ENCODE measurements at regions not wholly inside any gene's neighbourhood (a gene's known extent, or its start where the extent isn't known, plus 50 kb on each side); places are given as distances from the start of the nearest gene placed in this dataset.

DNA sequence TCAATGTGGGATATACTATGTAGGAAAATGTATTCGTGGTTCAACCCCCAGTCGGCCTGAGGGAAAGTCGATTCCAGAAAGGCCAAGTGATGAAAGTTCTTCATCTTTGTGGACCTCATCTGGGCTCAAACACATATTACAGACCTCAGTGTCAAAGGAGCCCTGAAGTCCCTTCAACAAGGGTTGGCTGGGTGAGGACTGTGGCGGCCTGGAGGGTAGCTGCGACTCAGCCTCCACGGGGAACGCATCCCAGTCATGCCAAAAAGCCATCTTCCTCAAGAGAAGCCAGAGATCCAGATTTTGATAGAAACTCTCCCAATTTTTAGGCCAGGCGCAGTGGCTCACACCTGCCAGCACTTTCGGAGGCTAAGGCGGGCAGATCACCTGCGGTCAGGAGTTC lies 158.6 kb upstream of the PTPN1 start:
- no peak for DNase-seq
- H3K27ac ChIP-seq (ENCODE audit: low read length) = no peak overlapping the region
- no CpG with 5 or more reads among the region's 11 CpGs for WGBS (ENCODE audit: insufficient coverage, low lambda C conversion rate)
- H3K4me1 ChIP-seq (ENCODE audit: control insufficient read depth, insufficient read depth, low read length) = peaks cover 14% of the 10 kb centered on the region
- H3K9me3 ChIP-seq (ENCODE audit: control insufficient read depth, low read depth, low read length) = no peaks in the 10 kb centered on the region
- H3K36me3 ChIP-seq (ENCODE audit: control insufficient read depth, insufficient read depth, low read length) = no peaks in the 10 kb centered on the region
- H3K4me3 ChIP-seq (ENCODE audit: low read length) = no peak overlapping the region
- H3K27me3 ChIP-seq (ENCODE audit: control insufficient read depth, insufficient read depth, low read length) = no peaks in the 10 kb centered on the region

DNA sequence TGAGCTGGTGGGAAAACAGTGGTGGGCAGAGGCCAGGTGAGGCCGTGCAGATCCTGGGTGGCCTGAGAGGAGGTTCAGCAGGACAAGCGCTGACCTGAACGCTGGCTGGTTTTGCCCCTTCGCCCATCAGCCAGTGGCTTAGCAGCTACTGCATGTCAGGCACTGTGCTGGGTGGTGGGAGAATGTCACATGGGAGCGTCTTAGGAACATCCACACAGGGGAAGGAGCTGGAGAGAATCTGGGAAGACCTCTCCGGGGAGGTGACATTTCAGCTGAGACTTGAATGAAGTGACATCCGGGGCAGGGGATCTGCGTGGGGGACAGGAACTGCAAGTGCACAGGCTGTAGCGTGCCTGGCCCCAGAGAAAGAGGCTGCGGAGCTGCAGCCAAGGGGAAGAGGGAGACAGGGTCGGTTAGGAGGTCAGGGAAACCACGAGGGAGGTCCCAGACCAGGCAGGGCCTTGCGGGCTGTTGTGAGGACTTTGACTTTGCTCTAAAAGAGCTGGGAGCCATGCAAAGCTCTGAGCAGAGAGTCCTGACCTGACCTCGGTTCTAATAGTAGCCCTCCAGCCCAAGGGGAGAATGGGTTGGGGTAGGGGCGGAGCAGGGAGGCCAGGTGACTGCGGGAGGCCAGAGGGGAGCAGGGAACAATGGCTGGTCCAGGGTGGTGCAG lies 156.8 kb upstream of the PTPN1 start:
- no peaks in the 10 kb centered on the region for H3K27me3 ChIP-seq (ENCODE audit: control insufficient read depth, insufficient read depth, low read length)
- no peaks in the 10 kb centered on the region for H3K9me3 ChIP-seq (ENCODE audit: control insufficient read depth, low read depth, low read length)
- H3K36me3 ChIP-seq (ENCODE audit: control insufficient read depth, insufficient read depth, low read length) = no peaks in the 10 kb centered on the region
- H3K4me1 ChIP-seq (ENCODE audit: control insufficient read depth, insufficient read depth, low read length) = peaks cover 14% of the 10 kb centered on the region
- H3K4me3 ChIP-seq (ENCODE audit: low read length) = no peak overlapping the region
- 62% methylated on average over 2 of the region's 16 CpGs for whole genome bisulfite sequencing (ENCODE audit: insufficient coverage, low lambda C conversion rate)
- H3K27ac ChIP-seq (ENCODE audit: low read length) = no peak overlapping the region
- DNase-seq = peak in 1 of 2 donors; percentile 46

DNA sequence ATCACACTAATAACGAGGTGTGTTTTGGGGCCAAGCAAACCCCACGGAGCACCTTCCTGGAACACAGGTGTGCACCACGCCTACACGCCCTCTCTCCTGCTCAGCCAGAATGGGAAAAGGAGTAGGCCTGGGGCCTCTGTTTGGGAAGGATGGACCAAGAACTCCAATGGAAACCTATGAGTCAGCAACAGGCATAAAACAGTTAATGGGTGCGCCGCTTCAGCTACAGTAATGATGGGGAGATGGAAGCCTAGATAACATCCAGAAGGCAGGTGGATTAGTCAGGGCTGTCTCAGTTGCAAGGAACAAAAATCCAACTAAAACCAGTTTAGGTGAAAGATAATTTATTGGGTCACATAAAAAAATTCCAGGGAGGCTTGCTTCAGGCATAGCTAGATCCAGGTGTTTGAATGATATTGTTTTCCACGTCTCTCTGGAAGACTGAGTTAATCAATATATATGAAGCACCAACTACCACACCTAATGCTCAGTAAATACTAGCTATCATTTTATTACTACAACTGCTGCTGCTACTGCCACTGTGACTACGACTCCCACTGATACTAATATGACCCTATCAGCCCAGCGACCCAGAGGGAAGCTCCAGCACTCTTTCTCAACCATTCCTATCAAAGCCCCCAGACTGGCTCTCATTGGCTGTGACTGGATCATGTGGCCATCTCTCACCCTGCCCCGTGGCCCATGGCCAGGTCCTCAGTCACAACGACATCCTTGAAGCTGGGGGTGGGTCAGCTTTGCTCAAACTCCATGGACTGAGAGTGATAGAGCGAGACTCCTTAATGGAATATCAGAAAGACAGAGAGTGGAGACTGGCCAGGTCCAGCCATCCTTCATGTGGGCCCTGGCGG lies 155.2 kb upstream of the PTPN1 start:
- WGBS (ENCODE audit: insufficient coverage, low lambda C conversion rate) = no CpG with 5 or more reads among the region's 13 CpGs
- Histone ChIP-seq H3K27ac (ENCODE audit: low read length) (no peak overlapping the region), H3K4me3 (ENCODE audit: low read length) (no peak overlapping the region), H3K9me3 (ENCODE audit: control insufficient read depth, low read depth, low read length) (no peaks in the 10 kb centered on the region), H3K4me1 (ENCODE audit: control insufficient read depth, insufficient read depth, low read length) (peaks cover 22% of the 10 kb centered on the region), H3K36me3 (ENCODE audit: control insufficient read depth, insufficient read depth, low read length) (no peaks in the 10 kb centered on the region), H3K27me3 (ENCODE audit: control insufficient read depth, insufficient read depth, low read length) (no peaks in the 10 kb centered on the region)
- DNase-seq = peak in 1 of 2 donors; percentile 45

DNA sequence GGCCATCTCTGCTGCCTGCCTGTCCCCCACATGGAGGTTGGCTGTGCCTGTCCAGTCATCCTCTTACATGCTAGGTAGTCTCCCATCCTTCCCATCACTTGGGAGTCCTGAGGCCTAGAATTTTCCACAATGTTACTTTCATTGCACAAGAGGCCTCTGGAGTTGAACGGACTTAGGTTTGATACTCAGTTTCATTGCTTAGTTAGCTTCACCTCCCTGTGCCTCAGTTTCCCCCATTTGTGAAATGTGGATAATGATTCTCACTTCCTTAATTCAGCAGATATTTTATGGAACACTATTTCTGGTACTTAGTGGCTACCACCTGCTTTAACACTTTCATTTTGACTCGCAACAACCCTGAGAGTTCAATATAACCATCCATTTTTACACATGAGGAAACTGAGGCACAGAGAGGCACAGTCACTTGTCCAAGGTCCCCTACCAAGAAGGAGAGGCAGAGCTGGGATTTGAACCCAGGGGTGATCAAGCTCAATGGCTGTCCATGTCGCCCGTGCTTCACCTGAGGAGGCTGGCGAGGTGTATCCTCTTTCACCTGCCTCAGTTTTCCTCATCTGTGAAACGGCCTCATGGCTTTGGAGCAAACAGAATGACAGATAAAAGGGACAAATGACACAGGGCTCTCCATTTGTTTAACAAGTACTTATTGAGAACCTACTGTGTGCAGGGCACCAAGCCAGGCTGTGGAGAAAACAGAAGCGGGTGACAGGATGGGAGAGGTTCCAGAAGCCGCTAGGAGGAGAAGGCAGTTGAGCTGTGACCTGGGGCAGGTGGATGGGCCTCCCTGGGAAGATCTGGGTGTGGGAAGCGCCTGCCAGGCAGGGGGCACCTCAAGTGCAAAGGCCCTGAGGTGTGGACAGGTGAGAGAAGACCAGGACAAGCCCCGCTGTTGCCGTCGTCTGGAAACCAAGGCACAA lies 154.3 kb upstream of the PTPN1 start:
- WGBS (ENCODE audit: insufficient coverage, low lambda C conversion rate) = no CpG with 5 or more reads among the region's 12 CpGs
- DNase-seq = no peak
- Histone ChIP-seq H3K27me3 (ENCODE audit: control insufficient read depth, insufficient read depth, low read length) (no peaks in the 10 kb centered on the region), H3K4me1 (ENCODE audit: control insufficient read depth, insufficient read depth, low read length) (peaks cover 31% of the 10 kb centered on the region), H3K4me3 (ENCODE audit: low read length) (no peak overlapping the region), H3K9me3 (ENCODE audit: control insufficient read depth, low read depth, low read length) (no peaks in the 10 kb centered on the region), H3K27ac (ENCODE audit: low read length) (no peak overlapping the region), H3K36me3 (ENCODE audit: control insufficient read depth, insufficient read depth, low read length) (no peaks in the 10 kb centered on the region)

DNA sequence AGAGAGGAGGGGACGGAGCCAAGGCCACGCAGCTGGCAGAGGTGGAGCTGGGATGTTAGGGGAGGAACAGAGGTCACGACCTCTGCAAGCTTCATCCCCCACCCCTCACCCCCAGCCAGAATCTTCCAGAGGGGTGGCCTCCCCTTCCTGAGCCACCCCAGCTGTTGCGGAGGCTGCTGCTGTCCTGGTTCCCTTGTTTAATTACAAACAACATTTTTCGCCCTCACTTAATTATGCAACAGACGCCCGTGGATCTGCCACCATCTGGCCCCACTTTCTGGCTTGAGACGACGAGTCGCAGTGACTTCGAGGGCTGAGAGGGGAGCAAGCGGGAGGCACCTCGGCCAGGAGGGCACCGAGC lies 153.7 kb upstream of the PTPN1 start:
- Histone ChIP-seq H3K36me3 (ENCODE audit: control insufficient read depth, insufficient read depth, low read length) (no peaks in the 10 kb centered on the region), H3K27me3 (ENCODE audit: control insufficient read depth, insufficient read depth, low read length) (no peaks in the 10 kb centered on the region), H3K9me3 (ENCODE audit: control insufficient read depth, low read depth, low read length) (no peaks in the 10 kb centered on the region), H3K4me3 (ENCODE audit: low read length) (no peak overlapping the region), H3K27ac (ENCODE audit: low read length) (no peak overlapping the region), H3K4me1 (ENCODE audit: control insufficient read depth, insufficient read depth, low read length) (peaks cover 36% of the 10 kb centered on the region)
- DNase-seq = no peak
- no CpG with 5 or more reads among the region's 14 CpGs for WGBS (ENCODE audit: insufficient coverage, low lambda C conversion rate)

DNA sequence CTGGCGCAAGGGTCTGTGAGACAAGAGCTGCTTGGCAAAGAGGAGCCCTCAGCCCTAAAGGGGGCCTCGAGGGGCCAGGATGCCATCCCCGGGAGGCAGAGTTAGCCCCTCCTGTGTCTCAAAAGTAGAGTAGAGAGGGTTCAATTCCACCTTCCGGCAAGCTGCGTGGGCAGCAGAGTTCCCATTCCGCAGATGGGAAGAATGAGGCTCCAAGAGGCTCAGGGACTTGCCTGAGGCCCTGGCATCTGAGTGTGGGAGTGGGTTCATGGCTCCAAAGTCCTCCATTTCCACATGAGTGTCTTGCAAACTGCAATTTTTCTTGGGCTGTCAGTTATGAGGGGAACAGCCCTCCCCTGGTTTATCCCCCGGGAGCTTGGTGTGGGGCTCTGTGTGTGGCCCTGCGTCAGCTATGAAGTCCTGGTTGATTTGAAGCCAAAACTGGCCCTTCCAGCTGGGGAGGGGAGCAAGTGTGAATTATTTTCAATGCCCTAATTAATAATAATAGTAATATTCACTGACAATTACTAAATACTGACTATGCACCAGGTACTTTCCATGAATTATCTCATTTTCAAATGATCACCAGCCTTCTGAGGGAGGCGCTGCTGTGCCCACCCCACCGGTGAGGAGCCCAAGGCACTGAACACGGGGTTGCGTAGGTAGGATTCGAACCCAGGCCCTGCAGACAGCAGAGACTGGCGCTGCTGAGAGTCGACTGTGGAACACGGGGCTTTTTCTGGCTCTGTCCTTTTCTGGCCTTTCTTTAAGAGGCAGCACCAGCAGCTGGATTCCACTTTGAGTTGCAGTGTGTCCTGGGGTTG lies 153.0 kb upstream of the PTPN1 start:
- Histone ChIP-seq H3K9me3 (ENCODE audit: control insufficient read depth, low read depth, low read length) (no peaks in the 10 kb centered on the region), H3K27me3 (ENCODE audit: control insufficient read depth, insufficient read depth, low read length) (no peaks in the 10 kb centered on the region), H3K4me1 (ENCODE audit: control insufficient read depth, insufficient read depth, low read length) (peaks cover 37% of the 10 kb centered on the region), H3K27ac (ENCODE audit: low read length) (no peak overlapping the region), H3K4me3 (ENCODE audit: low read length) (no peak overlapping the region), H3K36me3 (ENCODE audit: control insufficient read depth, insufficient read depth, low read length) (no peaks in the 10 kb centered on the region)
- DNase-seq = no peak
- WGBS (ENCODE audit: insufficient coverage, low lambda C conversion rate) = no CpG with 5 or more reads among the region's 16 CpGs

DNA sequence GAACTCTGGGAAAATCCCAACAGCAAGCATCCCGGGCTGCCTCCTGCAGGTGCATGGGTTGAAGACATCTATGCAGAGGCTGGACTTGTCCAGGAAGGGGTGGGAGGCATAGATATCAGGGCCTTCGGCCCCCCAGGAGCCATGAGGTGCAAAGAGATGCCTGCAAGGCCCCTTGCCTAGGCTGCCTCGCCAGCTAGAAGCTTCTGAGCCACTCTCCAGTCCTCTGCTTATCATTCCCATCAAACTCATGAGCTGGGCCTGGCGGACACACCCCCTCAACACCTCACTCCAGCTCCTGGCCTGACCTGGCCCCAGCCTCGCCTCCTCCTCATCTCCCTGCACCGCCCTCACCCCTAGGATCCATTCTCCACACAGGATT lies 152.4 kb upstream of the PTPN1 start:
- H3K27ac ChIP-seq (ENCODE audit: low read length) = no peak overlapping the region
- H3K9me3 ChIP-seq (ENCODE audit: control insufficient read depth, low read depth, low read length) = no peaks in the 10 kb centered on the region
- no peak overlapping the region for H3K4me3 ChIP-seq (ENCODE audit: low read length)
- H3K27me3 ChIP-seq (ENCODE audit: control insufficient read depth, insufficient read depth, low read length) = no peaks in the 10 kb centered on the region
- no CpG with 5 or more reads among the region's 6 CpGs for WGBS (ENCODE audit: insufficient coverage, low lambda C conversion rate)
- no peaks in the 10 kb centered on the region for H3K36me3 ChIP-seq (ENCODE audit: control insufficient read depth, insufficient read depth, low read length)
- peaks cover 37% of the 10 kb centered on the region for H3K4me1 ChIP-seq (ENCODE audit: control insufficient read depth, insufficient read depth, low read length)
- DNase-seq = no peak

DNA sequence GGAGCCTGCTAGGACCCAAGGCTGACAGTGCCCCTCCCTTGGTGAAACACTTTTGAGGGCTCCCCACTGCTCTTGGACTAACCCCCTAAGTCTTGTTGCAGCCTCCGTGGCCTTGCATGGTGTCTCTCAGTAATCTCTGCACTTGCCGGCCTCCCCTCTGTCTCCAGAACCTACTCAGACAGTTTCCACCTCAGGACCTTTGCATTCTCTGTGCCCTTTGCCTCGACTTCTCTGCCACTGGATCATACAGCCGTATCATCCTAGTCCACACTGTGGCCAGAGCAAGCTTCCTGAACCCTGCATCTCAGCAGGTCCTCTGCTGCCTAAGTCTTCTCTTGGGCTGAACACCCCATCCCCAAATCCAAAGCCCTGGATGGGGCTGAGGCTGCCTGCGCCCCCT lies 152.0 kb upstream of the PTPN1 start:
- DNase-seq = no peak
- H3K36me3 ChIP-seq (ENCODE audit: control insufficient read depth, insufficient read depth, low read length) = no peaks in the 10 kb centered on the region
- no peaks in the 10 kb centered on the region for H3K27me3 ChIP-seq (ENCODE audit: control insufficient read depth, insufficient read depth, low read length)
- WGBS (ENCODE audit: insufficient coverage, low lambda C conversion rate) = no CpG with 5 or more reads among the region's 5 CpGs
- no peaks in the 10 kb centered on the region for H3K9me3 ChIP-seq (ENCODE audit: control insufficient read depth, low read depth, low read length)
- no peak overlapping the region for H3K27ac ChIP-seq (ENCODE audit: low read length)
- H3K4me3 ChIP-seq (ENCODE audit: low read length) = no peak overlapping the region
- peaks cover 38% of the 10 kb centered on the region for H3K4me1 ChIP-seq (ENCODE audit: control insufficient read depth, insufficient read depth, low read length)

DNA sequence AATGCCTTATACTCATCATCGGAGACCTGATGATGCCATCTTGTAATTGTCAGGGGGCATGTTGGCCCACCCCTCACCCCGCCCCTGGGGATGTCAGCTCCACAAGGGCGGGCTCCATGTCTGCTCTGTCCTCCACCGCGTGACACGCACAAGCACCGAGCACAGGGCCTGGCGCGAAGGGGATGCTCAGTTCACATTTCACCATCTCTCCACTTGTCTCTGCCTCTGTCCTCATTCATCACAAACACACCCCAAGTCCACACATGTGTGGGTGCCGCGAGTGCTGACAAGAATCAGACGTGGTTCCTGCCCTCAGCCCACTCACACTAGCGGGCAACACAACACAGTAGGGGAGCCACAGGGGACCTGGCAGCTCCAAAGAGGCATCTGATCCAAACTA lies 151.2 kb upstream of the PTPN1 start:
- Histone ChIP-seq H3K36me3 (ENCODE audit: control insufficient read depth, insufficient read depth, low read length) (no peaks in the 10 kb centered on the region), H3K4me3 (ENCODE audit: low read length) (no peak overlapping the region)
- 100% methylated on average over 1 of the region's 13 CpGs for WGBS (ENCODE audit: insufficient coverage, low lambda C conversion rate)

More for the DNA sequence above, 151.2 kb upstream of the PTPN1 start:
- Histone ChIP-seq H3K9me3 (ENCODE audit: control insufficient read depth, low read depth, low read length) (no peaks in the 10 kb centered on the region), H3K27me3 (ENCODE audit: control insufficient read depth, insufficient read depth, low read length) (no peaks in the 10 kb centered on the region), H3K4me1 (ENCODE audit: control insufficient read depth, insufficient read depth, low read length) (peaks cover 37% of the 10 kb centered on the region), H3K27ac (ENCODE audit: low read length) (no peak overlapping the region)
- no peak for DNase-seq

Measured in large intestine (tissue), 3 donors.